ENCODE measurements at regions not wholly inside any gene's neighbourhood (a gene's known extent, or its start where the extent isn't known, plus 50 kb on each side); places are given as distances from the start of the nearest gene placed in this dataset.

DNA sequence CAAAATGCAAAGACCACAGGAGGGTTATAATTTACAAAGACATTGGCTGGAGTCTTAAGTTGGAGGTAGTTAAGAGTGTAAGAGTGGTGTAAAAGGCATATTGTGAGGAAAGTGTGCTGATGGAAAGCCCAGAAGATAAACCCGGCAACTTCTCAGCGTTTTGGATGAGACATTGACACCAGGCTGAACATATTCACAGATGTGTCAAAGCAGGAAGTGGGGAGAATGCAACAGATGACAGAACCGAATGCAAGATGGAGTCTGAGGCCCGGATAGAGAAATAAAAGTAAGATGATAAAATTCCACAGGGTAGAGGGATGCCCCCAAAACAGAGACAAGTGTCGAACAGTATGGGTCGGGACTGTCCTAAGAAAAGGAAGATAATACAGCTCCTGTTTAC lies 230.4 kb upstream of the TMEM72 start:
- DNase-seq (ENCODE audit: low read depth, low spot score) = no peak

DNA sequence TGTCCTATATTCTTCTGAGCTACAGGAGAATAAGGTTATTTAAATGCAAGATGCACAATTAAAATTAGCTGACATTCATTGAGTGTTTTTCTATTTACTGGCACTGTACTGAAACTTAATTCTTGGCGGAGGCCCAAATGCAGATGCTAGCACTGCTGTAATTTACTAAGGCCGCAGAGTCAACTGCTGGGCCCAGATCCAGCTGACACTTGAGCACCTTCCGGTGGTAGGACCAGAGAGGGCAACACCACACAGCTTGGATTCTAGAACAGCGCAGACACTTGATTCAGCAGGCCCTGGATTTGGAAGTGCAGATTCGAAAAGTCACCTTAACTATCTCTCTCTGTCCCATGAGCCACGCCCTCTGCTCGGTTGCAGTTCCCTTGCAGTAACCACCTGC lies 228.6 kb upstream of the TMEM72 start:
- no peak for DNase-seq (ENCODE audit: low read depth, low spot score)

GRCh38 chr10:44684661-44685060 lies 226.5 kb upstream of the TMEM72 start:
- no peak for DNase-seq (ENCODE audit: low read depth, low spot score)

DNA sequence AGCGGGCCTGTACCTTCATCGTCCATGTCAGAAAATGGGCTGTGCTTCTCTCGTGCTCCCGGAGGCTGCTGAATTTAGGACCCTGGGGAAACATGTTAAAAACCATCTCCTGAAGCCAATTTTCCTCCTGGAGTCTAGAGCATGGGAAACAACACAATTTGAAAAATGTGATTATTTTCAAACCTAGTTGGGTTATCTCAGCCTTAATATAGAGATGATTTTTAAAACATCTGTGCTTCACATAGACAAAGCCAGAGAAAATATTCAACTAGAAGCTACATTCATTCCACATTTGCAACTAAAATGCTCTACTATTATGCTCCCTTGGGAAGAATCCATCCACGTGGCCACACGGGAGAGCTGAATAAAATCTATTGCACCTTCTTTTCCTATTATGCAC lies 225.9 kb upstream of the TMEM72 start:
- no peak for DNase-seq (ENCODE audit: low read depth, low spot score)

GRCh38 chr10:44685747-44686146 lies 225.4 kb upstream of the TMEM72 start:
- no peak for DNase-seq (ENCODE audit: low read depth, low spot score)

DNA sequence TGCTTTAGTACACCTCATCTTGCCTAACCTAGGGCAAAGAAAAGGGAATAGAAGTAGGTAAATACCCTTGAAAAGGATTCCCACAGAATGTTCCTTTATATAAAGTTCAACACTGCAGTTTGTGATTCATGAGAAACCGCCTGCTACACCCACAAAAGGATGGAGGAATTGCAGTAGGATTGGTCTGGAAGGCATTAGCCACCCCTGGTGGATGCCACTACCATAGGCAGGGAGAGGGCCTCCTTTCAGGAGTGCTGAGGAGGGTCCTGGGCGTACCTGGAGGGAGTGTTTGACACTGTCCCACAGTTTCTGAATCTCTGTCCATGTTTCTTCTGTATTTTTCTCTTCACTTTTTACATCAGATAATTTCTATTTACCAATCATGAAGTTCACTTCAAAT lies 221.8 kb upstream of the TMEM72 start:
- DNase-seq (ENCODE audit: low read depth, low spot score) = peak; percentile 18

- DNase-seq (ENCODE audit: low read depth, low spot score) = peak; percentile 5
These were observed 214.6 kb upstream of the TMEM72 start for GRCh38 chr10:44696496-44696895.

GRCh38 chr10:44697116-44697515 lies 214.0 kb upstream of the TMEM72 start:
- DNase-seq (ENCODE audit: low read depth, low spot score) = no peak

DNA sequence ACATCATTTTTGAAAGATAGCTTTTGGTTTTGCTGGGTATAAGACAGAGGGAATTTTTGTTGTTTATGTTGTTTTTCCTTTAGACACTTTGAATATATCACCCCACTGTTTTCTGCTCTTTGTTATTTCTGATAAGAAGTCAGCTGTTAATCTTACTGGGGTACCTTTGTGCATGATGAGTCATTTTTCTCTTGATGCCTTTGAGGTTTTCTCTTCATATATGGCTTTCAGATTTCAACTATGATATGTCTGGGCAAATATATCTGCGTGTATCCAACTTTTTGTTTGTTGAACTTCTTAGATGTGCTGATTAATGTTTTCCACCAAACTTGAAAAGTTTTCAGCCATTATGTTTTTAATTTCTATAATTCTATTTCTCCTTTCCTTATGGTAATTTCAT lies 208.6 kb upstream of the TMEM72 start:
- no peak for DNase-seq (ENCODE audit: low read depth, low spot score)

GRCh38 chr10:44703241-44704155 lies 207.6 kb upstream of the TMEM72 start:
- no peak for DNase-seq (ENCODE audit: low read depth, low spot score)

DNA sequence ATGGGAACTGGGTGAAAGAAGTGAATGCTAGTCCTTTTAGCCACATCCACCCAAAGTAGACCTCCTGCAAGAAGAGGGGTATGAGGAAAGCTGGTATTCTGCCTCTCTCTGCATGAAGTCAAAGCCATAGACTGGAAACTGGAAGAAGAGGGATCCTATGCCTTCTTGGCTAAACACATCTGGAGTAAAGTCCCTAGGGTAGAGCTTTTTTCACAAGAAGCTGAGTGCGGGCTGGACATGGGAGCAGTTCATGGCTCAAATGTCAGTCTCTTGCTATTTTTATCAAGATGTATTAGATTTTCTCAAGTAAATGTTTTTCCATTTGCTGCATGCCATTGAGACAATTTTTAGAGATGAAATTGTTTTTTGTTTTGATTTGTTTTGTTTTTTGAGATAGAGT lies 206.5 kb upstream of the TMEM72 start:
- DNase-seq (ENCODE audit: low read depth, low spot score) = no peak

DNA sequence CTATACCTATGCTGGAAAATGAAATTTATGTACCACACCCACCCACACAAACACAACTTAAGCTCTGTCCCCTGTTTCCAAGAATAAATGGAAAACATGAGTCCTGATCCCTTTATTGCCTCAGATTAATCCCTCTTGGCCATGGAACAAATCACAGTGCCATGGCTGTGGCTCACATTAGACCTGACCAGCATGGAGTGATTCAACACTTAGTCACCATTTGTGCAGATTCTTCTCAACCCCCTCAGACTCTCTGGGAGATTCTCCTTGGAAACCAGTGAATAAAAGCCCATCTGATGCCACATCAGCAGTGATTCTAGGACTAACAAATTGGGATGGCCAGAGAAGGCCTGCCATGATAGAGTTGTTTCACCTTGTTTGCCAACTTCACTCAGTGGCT lies 204.4 kb upstream of the TMEM72 start:
- DNase-seq (ENCODE audit: low read depth, low spot score) = no peak

DNA sequence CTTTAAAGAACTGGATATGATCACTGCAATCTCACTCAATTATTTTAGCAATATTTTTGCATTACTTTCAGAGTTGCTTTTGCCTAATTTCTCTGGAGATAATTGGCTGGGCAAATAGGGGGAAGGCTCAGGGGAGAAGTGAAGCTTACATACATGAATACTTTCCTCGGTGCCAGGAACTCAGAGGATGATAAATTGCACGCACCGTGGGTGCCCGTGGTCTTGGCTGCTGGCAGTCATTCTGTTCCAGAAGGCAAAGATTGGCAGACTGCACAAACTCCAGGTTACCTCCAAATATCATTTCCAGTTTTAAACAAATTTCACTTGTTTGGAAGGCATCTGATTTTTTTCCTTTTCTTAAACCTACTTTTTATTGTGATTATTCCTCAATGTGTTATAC lies 197.8 kb upstream of the TMEM72 start:
- no peak for DNase-seq (ENCODE audit: low read depth, low spot score)

DNA sequence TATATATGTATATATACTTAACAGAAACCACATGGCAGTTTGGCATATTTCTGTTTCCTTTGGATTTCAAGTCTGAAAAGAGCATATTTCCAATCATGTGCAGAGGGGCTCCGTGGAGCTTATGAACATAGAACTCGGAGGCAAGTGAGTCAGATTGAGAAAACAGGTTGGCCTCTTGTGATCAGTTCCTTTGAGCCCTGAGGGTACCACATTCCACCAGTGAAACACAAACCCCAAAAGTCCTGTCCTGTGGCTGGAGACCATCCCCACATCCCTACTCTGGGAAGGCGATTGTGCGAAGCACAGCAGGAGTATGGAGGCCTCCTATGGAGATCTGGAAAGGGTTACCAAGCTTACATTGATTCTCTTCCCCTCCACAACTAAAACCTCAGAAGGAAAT lies 196.7 kb upstream of the TMEM72 start:
- no peak for DNase-seq (ENCODE audit: low read depth, low spot score)

DNA sequence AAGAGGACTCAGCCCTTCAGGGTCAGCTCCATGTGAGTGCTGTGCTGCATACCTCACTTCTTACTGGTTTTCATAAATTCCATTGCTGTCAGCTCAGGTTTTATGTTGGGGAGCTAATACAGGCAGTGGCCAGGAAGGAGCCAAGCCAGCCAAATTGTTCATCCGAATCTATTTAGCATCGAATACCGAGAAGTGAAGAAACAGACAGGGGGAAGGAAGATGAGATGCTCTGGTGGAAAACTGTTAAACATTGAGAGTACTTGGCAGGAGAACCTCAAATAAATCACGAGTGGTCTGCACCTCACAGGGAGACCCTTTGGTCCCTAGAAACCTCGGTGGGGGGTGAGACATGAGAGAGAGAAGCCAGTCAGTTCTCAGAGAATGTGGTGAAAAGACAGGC lies 196.0 kb upstream of the TMEM72 start:
- DNase-seq (ENCODE audit: low read depth, low spot score) = no peak

DNA sequence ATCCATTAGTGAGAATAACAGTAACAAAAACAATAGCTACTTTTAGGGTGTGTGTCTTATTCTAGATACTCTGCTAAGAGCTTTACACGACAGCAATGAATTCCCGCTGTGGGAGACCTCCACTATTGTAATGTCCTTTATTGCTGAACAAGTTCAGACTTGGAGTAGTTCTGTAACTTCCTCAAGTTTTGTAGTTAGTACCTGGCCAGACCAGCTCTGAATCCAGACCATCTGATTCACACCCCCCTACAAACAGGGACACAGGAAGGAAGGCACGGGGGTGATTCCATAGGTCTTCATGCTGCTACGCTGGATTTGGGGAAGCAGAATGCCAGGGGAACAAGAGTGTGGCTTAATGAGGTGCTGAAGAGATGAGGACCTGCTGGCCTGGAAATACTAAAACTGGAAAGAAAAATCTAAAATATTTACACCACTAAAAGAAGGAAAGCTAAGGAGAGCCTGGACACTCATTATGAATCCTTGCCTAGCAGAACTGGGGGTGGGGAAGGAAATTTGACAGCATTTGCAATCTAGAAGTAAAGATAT lies 194.6 kb upstream of the TMEM72 start:
- DNase-seq (ENCODE audit: low read depth, low spot score) = no peak

- DNase-seq (ENCODE audit: low read depth, low spot score) = no peak
These were observed 188.1 kb upstream of the TMEM72 start for GRCh38 chr10:44723082-44723481.

DNA sequence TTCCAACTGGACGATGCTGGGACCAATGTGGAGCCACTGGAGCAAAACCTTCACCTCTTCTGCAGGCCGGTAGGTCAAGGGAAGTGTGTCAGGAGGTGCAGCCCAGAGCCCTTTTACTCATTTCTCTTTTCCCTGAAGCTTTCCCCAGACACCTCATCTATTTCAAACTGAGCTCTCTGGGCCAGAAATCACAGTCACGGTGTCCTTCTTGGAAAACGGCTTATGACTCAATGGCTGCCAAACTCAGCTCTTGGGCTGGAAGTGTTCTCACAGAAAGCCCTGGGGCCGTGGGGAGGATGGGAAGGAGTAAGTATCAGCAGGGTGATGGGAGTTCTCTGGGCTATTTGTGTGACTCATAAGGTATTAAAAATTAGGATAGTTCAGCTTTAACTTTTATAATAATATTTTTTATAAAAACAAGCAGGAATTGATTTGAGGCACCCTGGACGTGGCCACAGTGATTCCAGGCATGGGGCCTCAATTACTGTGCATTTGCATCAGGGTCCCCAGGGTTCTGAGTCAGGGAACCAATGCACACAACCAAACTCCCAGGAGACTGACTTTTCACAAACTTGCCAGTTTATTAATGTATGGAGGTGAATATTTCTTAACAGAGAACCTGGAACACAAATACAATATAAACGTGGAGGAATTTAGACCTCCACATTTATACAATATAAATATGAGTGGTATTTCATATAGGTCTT lies 187.4 kb upstream of the TMEM72 start:
- no peak for DNase-seq (ENCODE audit: low read depth, low spot score)

DNA sequence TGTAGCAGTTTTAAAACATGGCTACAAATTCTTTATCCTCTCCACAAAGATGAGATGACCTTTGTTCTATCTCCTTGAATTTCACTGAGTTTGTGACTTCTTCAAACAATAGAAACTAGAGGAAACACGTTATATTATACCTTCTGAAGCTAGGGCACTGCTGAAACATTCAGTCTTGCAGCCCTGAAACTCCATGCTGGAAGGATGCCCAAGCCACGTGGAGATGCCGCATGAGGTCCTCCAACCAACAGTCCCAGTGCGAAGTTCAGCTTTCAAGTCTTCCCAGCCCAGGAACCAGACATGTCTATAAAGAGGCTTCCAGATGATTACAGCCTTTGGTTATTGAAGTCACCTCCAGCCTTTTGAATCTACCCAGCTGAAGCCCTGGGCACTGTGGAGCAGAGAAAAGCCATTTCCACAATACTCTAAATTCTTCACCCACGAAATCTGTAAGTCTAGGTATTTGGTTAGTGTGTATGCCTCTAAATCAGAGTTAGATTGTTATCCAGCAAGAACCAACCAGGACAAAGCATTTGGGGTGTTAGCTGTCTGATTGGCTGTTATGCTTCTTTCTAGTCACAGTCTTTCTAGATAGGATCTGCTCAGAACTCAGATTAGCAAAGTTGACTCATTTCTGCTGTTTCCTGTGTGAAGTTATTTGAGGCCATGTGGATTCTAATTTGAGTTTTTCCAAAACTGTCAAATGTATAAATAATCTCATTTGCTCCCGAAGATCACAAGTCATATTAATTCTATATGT lies 186.5 kb upstream of the TMEM72 start:
- no peak for DNase-seq (ENCODE audit: low read depth, low spot score)

- no peak for DNase-seq (ENCODE audit: low read depth, low spot score)
These were observed 185.7 kb upstream of the TMEM72 start for GRCh38 chr10:44725404-44725803.

DNA sequence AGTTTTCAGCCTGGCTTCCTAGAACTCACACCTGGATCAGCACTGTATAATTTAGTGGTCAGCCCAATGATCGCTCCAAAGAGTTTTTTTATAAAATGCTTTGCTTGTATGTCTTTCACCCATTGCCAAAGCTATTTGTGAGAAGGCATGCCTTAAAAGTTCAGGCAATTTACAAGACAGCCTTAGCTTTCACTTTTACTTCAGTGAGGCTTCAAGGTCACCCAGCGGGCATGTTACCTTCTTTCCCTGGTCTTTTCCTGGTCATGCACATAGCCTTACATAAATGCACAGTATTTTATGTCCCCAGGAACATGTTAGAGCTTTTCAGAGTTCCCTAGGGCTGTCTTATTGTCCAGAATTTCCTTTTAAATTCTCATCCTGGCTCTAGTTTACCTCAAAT lies 179.9 kb upstream of the TMEM72 start:
- no peak for DNase-seq (ENCODE audit: low read depth, low spot score)

Measured in ELF-1 (cell line).